CD1c-positive myeloid dendritic cell (primary cell): ENCODE measurements at regions not wholly inside any gene's neighbourhood (a gene's known extent, or its start where the extent isn't known, plus 50 kb on each side); places are given as distances from the start of the nearest gene placed in this dataset.

Source experiments
- DNase-seq: peaks from one replicate; pipeline ENCODE4 v3.0.0-alpha.2; 2016; ENCODE audit errors: extremely low spot score

DNA sequence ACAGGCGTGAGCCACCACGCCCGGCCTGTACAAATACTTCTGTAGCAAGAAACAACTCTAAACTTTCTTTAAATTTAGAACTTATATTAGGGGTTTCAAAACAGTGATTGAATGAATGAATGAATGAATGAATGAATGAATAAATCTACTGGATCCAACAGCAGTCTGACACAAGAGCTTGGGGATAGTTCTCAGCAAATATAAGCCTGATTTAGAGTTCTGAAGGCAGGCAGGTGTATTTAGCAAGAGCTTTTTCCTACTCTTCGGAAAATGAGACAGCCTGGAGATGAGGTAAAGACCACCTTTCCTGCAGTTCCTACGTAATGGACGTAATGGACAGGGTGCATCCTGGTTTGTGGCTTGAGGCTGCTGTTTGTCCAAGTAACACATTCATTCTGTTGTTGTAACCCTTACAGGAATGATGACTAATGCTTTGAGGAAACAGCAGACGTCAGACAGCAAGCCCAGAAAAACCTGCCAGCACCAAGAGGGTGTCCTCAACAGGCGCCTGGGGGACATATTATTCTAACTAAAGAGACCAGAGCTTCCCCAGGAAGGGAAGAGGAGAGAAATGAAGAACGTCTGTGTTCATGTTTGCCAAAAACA is 277.4 kb upstream of the SOX5 start:
- DNase-seq, result no peak

DNA sequence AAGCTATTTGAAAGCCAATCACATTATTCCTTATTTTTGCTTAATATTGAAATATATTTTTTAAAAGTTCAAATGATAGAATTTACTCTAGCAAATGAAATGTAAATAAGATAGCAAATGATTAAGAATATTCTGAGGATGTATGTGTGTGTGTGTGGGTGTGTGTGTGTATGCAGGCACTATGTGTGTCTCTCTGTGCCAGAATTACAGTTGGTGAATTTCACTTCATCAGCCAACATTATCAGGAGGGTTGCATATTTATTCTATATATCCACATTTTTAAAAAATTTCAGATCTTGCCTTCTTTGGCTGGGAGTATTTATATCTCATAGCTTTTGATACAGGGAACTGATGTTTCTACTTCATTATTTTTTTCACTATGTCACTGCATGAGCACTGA is 274.9 kb upstream of the SOX5 start:
- no peak for DNase-seq

DNA sequence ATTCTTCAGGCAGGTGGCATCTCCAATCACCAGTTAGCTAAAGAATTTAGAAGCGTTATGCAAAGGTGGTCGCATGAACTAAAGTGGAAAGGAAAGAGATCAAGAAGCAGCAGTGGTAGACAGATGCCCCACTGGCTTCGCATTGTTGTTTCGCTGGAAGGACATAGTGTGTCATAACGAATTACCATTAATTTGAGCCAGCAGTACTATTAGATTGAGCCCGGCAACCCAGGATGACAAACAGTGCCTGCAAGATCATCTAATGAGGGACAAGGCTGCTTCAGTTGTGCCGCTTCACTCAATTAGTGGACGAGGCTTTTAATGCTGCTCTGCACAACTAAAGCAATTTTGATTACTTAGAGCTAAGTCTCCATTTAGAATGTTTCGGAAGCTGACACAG is 274.5 kb upstream of the SOX5 start:
- no peak for DNase-seq

DNA sequence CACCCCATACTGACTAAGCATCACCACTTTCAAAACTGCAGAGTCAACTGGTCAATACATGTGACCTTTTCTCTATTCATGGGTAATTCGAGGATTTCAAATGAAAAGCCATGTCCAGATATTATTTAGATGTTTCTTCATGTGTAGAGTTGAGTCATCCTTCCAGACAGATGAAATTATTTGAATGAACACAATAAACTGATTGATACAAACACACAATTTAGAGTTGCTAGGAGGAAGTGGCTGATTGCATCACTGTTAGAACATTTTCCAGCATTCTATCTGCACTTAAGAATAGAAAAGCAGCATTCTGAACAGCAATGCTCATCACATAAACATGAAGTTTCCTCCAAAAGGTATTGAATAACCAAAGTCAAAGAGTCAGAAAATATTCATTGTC is 273.5 kb upstream of the SOX5 start:
- DNase-seq, result no peak

DNA sequence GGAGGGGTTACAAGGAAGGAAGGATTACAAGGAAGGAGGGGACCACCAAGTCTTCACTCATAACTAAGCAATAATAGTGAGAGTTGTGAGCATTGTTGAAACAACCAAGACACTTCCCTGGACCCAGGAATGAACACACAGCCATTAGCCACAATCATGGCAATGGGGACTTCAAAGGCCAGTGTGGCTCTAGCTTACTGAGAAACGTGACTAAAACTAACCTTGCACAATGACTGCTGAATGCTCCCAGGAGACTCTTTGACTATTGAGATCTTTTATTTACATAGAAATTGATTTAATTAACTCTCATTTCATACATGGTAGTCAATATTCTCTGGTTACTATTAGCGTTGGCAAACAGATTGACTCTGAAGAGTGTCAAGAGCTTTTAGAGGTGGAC is 263.0 kb upstream of the SOX5 start:
- no peak for DNase-seq

DNA sequence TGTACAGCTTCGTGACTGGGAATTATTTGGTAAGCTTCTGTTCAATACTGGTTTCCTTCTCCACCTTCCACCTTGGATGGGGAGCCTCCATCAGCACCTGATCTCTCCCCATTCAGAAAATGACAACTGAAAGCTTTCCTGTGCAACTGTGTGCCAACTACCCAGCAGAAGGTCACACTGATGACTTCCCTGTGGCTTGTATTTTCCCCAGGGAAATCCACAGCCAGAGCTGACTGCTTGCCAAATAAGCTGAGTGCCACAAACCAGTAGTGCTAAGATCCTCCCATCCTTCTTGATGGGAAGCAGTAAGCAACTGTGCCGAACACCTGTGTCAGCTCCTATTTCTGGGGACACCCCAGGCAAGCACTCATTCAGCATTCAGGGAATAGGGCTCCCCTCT is 257.2 kb upstream of the SOX5 start:
- DNase-seq, result no peak

DNA sequence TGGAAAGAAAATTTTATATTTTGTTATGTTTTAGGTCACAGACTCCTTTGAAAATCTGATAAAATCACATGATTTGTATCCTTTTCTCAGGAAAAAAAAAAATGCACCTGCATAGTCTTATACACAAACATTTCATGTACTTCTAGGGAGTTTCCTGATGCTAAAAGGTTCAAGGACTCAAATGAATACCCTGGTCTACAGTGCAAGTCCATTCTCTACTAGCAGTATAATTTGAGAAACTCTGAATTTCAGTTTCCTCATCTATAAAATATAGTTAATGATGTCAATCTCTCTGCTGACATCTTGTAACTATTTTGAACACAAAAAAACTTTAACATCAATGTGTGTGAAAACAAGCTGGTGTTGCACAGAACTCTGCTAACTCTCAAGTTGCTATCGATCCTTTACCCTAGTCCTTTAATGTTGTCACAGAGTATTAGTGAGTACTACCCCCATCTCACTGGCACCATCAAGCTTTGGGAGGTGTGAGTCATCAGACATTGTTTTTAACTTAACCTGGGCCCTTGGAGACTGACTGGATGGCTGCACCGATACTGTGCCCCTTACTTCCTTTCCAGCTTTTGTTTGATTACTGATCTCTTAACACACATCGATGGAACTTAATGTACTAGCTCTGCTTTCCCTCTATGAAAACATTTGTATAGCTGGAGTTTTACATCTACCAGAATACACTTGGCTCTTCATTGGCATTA is 251.9 kb upstream of the SOX5 start:
- DNase-seq, result no peak

DNA sequence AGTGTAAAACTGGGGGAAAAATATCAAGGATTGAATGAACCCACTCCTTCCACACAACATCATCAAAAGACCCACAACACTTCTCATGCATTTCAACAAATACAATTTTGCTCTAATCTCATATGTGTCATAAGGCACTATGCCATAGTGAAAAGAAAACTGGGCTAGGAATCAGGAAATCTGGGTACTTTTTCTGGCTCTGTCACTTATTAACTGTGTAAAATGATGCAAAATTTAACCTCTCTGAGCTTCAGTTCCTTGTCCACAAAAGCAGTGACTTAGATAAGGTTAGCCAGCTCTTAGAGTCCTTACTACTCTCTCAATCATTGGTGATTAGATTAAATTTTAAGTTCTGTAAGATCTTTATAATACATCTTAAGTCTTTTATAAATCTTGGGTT is 250.5 kb upstream of the SOX5 start:
- no peak for DNase-seq

DNA sequence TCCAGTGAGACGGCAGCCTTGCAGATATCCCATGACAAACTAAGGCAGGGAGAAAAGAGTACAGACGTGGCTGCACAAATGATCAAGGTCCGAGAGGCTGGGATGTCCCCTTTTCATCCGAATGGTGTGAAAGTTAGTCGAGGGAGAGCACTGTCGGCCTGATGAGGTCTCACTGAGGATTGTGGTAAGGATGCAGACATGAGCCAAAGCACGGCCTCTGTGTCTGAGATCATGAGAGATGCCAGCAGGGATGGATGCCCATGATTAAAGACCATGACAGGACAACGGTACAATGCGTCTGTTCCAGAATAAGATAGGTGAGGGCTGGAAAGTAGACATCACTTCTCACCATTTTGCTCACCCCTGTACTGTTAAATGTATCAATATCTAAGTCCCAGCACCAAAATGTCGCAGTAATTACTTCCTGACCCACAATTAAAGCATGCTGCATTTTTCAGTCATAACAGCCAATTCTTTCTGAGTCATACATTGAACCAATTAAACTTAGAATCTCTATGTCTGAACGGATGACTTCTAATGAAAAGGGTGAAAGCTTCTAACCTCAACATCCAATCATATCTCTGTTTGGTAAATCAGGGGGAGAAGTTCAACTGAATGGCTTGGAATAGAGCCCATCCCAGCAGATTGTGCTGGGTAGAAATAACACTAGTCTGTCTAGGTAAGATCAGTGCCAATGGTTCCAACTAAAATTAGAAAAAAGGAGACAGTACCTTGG is 249.6 kb upstream of the SOX5 start:
- no peak for DNase-seq

DNA sequence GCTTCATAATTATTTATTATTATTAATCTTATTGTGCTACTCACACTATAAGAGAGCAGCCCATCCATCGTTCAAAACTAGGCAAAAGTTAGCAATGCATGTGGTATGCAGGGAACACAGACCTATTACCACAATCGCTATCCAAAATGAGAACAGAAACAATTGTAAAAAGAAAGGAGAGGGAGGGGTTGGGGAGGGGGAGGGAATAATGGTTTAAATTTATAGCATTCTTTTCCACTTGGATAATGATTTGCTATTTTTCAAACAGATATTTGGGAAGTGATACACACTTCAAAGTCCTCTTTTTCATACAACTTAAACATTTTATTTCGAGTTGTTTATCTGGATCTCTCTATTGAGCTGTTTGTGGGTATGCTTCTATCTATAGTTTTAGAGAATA is 248.6 kb upstream of the SOX5 start:
- DNase-seq, result no peak

DNA sequence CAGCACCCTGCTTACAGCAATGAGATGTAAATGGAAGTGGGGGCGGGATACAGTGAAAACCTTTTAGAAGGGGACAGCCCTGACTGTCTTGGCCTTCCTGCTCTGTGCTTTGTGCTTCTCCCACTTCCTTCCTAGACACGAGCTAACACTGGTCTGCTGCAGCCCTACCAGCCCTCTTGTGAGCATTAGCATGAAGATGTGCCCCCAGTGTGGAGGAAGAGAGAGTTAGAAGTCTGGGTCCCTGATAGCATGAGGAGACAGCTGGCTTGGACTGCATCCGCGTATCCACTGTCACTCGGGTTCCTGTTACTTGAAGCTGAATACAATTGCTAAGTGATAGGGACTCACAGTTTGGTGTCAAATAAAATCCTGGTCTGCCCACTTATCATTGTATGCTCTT is 248.1 kb upstream of the SOX5 start:
- DNase-seq, result no peak

DNA sequence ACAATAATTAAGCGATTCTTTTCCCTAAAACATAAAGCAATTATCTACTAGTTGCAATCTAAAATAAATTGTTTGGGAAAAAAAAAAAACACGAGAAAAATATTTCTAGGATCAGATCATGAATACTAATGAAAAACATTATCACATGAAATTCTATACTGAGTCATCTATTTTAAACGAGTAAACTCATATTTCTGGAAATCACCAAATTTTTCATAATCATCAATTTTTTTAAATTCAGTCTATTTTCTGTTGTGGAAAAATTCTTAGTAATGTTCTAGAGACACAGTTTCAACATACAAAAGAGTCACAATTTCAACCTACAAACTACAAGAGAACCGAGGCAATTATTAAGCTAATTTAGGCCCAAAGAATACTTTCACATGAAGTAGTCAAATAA is 245.6 kb upstream of the SOX5 start:
- no peak for DNase-seq

DNA sequence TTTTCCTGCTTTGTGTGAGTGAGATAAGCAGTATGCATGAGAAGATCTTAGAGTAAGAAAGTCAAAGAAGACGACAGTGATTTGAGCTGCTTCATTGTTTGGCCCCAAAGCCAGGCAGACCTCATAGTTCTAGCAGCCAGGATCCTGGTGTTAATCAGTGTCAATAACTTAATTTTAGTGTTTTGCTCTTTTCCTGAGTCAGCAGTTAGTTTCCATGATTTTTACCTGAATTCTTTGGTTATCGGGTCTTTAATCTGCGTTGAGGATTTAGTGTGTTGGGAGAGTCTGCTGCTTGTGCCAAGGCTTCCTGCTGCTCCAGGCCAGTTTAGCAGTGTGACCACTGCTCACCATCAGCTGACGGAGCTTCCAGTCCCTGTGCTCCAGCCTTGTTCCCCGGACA is 241.6 kb upstream of the SOX5 start:
- no peak for DNase-seq

DNA sequence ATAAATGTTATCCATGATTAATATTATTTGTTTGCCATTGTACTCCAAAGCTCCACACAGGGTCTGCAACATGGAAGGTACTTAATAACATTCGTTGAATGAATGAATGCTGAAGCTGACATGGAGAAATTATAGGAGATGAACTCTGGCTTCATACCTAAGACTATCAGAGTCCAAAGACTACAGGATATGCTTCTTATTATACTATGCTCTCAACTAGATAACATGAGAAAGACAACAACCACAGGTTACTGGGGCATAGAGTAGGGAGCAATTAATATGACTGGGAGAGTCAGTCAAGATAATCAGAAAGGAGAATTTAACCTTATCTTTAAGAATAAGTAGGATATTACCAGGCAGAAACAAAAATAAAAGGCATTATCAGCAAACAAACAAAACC is 236.3 kb upstream of the SOX5 start:
- no peak for DNase-seq

DNA sequence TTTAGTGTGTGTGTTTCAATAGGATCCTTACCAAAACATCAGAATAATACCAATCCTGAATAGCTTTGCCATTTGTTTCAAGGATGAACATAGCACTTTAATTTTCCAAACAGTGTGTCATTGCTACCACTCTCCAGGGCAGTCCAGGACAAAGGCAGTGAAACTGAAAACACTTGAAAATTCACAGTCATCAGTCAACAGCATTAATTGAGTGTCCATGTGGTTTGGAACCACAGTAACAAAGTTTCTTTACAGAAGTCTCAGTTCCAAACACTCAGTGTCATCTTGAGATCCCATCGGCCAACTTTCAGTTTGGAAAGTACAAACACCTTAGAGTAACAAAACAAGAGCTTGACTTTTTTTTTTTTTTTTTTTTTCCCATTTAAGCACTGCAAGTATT is 228.4 kb upstream of the SOX5 start:
- no peak for DNase-seq

DNA sequence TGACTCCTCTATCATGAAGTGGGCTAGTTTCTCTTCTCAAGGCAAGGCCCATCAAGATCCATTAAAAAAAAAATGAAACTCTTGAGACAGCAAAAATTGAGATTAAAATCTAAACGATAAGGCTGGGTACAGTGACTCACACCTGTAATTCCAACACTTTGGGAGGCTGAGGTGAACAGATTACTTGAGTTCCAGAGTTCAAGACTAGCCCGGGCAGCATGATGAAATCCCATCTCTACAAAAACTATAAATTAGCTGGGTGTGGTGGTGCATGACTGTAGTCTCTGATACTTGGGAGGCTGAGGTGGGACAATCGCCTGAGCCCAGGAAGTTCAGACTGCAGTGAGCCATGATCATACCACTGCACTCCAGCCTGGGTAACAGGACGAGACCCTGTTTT is 226.5 kb upstream of the SOX5 start:
- no peak for DNase-seq

DNA sequence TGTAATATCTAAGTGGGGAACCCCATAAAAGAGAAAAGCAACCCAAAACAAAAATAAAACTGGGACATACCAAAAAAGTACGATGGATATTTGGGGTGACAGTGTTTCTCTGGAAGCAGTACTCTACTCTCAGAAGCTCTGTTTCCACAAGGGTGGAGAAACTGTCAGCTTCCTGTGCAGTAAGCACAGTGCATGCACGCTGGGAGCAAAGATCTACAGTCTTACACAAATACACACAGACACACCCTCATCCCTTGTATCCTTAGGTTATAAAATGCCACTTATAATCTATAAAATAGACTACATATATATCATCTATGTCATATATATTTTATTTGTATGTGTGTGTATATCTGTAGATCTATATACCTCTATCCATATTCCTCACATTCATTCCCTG is 225.8 kb upstream of the SOX5 start:
- no peak for DNase-seq

DNA sequence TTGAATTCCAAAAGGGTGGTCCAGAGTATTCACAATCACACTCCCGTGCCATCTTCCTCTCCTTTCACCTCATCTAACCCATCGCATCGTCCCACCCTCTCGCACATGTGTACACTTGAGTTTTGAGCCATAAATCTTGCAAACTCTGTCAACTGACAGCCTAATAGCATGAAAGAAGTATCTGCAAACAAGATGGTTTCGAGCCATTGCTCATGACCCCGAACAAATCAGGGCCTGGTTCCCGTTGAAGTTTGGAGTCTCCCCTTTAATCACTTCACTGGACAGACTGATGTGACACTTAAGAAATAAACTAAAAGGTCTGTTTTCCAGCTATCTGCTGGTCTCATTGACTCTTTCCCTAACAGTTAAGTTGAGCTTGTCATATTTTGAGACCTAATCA is 223.6 kb upstream of the SOX5 start:
- no peak for DNase-seq

DNA sequence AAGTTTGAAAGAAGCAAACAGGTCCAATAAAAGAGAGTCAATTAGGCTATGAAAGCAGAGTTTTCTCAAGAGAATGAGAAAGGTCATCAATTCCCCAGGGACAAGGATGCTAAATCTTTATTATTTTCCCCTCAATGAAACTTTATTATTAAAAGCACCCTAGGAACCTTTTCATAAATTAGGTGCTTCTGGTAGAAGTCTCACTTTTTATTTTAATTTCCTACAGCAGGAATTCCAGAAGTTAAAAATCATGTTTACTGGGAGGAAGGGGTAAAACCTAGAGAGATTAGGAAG is 223.2 kb upstream of the SOX5 start:
- no peak for DNase-seq

DNA sequence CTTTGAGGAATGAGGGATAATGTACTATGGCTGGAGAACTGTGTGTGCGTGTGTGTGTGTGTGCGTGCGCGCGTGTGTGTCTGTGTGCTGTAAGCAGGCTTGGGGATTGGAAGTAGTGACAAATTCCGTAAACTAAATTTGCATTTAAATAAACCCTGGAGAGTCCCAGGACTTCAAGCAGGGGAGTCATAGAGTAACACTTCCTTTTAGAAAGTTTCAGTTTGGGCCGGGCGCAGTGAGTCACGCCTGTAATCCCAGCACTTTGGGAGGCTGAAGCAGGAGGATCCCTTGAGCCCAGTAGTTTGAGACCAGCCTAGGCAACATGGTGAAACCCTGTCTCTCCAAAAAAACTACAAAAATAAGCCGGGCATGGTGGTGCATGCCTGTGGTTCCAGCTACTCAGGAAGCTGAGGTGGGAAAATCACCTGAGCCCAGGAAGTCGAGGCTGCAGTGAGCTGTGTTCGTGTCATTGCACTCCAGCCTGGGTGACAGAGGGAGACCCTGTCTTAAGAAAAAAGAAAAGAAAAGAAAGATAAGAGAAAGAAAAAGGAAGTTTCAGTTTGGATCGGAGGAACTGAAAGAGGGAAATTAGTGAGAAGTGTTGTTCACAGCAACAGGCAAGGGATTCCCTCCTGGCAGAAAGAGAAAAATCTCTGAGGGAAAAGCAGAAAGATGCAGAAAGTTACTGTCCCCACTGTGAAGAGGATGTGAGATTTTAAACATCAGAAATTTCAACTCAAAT is 222.7 kb upstream of the SOX5 start:
- peak; percentile 76 for DNase-seq

DNA sequence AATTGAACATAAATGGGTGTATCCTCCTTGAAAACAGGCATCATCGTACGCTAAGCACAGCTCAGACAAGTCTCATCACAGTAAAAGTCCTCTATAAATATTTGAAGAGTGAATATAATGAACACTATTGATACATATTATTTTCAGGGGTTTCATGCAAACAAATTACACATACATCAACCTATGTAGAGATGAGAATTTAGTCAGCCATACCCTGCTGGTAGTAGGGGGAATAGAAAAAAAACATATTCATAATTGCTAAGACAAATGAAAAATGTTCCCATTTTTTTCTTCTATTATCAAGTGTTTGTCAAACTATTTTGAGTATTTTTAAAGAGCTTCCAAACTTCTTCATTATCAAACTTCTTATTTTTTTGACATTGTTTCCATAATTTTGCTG is 205.6 kb upstream of the SOX5 start:
- DNase-seq, result no peak

DNA sequence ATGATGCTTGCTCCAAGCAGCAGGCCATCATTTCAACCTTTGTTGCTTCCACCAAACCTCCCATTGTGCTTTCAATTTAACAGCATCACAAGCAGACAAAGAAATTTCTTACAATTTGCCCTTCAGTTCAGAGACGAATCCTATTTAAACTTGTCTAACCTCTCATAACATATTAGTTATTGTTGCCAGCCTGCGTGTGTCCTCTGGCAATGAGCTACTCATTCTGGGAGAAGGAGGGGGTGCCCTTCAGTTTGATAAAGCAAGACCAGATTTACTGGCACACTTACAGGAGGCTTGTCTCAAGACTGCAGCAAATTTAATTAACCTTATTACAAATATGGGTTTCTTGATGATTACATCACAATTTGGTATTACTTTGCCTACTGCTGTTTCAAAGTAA is 203.6 kb upstream of the SOX5 start:
- DNase-seq, result no peak

DNA sequence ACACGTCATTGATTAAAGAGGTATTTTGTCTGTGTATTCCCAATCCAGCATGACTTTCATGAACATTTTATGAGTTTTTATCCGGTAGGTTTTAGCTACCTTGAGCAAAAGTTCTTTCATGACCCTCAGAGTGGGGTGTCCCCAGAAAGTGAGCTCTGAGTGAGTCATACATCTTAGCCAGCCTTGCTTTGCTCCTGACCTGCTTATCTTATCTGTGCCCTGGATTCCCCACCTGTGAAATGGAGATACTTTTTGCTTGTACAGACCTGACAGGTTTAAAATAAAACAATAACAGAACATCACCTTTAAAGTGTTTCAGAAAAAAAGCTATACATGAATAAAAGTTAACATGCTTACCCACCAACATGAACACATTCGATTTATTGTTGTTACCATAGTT is 202.8 kb upstream of the SOX5 start:
- no peak for DNase-seq
